Adrenal gland (tissue), 5 donors: ENCODE measurements at regions not wholly inside any gene's neighbourhood (a gene's known extent, or its start where the extent isn't known, plus 50 kb on each side); places are given as distances from the start of the nearest gene placed in this dataset.

ENCODE experiments used
- CTCF ChIP-seq, 6 experiments: fragments of 450-650 bp in 4 of 6; fragments of 200-600 bp in 2 of 6; sonication (generic) in 1 of 6; IDR thresholded peaks; 1 replicate in 5 of 6; 2 replicates in 1 of 6; pipeline versions ENCODE4 v1.5.1 to v1.8.0; 2016 to 2021; ENCODE audit warnings: antibody characterized with exemption in 6 of 6, mild to moderate bottlenecking in 2 of 6, moderate library complexity in 1 of 6
- POLR2A ChIP-seq, 2 donors: fragments of 450-650 bp; IDR thresholded peaks; one replicate each; pipeline ENCODE4 v1.6.1; 2017; ENCODE audit warnings: antibody characterized with exemption in 2 of 2, mild to moderate bottlenecking in 2 of 2, moderate library complexity in 1 of 2
- donor health status: DM: no; HTN: no; CAD: no.

- TF ChIP-seq CTCF (IDR thresholded peaks at IDR 0.05): no peak
- no peak for TF ChIP-seq POLR2A (IDR thresholded peaks at IDR 0.05)
These were observed 247.9 kb upstream of the DUSP10 start for GRCh38 chr1:221989741-221990140.
